H1 (cell line): ENCODE measurements at regions not wholly inside any gene's neighbourhood (a gene's known extent, or its start where the extent isn't known, plus 50 kb on each side); places are given as distances from the start of the nearest gene placed in this dataset.

ENCODE experiments used
- CTCF ChIA-PET: fragments of 300-600 bp; sonication (Branson Sonifier 250); formaldehyde crosslinking; loops from one replicate; lab custom pipeline; 2021; ENCODE audit not compliant: partially characterized antibody; lab: Charles Lee
- POLR2A ChIA-PET: fragments of 300-600 bp; sonication (Branson Sonifier 250); formaldehyde crosslinking; loops from one replicate; lab custom pipeline; 2021; ENCODE audit warnings: inconsistent platforms; ENCODE audit not compliant: partially characterized antibody; lab: Charles Lee
- DNase-seq, 2 experiments: peaks; one replicate each; pipeline versions ENCODE4 v3.0.0 to v3.0.0-alpha.2; 2010 to 2022; ENCODE audit warnings: low spot score in 2 of 2, low read depth in 1 of 2, mixed read lengths in 1 of 2
- FAIRE-seq: peaks from 2 replicates; lab custom pipeline; 2011; peaks lifted over from hg19 to GRCh38; lab: Jason Lieb, UNC
- H2AFZ ChIP-seq: 2 replicates; pipeline ENCODE4 v1.8.1; 2012; ENCODE audit warnings: low read length, inconsistent platforms
- H2AK5ac ChIP-seq: 2 replicates; pipeline ENCODE4 v1.6.1; 2013; ENCODE audit warnings: low read depth, low read length
- H2BK120ac ChIP-seq: replicated peaks from 2 replicates; pipeline ENCODE3; 2013; ENCODE audit warnings: low read depth, low read length, inconsistent platforms
- H2BK12ac ChIP-seq: 2 replicates; pipeline ENCODE4 v1.6.1; 2013; ENCODE audit warnings: low read depth, low read length
- H2BK15ac ChIP-seq: 2 replicates; pipeline ENCODE4 v1.6.1; 2013; ENCODE audit warnings: low read length
- H2BK20ac ChIP-seq: 2 replicates; pipeline ENCODE4 v1.6.1; 2013; ENCODE audit warnings: low read length
- H2BK5ac ChIP-seq: 2 replicates; pipeline ENCODE4 v1.6.1; 2013; ENCODE audit warnings: low read depth, low read length
- H3K14ac ChIP-seq: 2 replicates; pipeline ENCODE4 v1.6.1; 2013; ENCODE audit warnings: inconsistent platforms; ENCODE audit not compliant: insufficient read length
- H3K18ac ChIP-seq: 2 replicates; pipeline ENCODE4 v1.6.1; 2013; ENCODE audit warnings: low read length; ENCODE audit errors: extremely low read depth
- H3K23ac ChIP-seq: 2 replicates; pipeline ENCODE4 v1.6.1; 2013; ENCODE audit warnings: inconsistent platforms; ENCODE audit not compliant: insufficient read length
- H3K23me2 ChIP-seq: 2 replicates; pipeline ENCODE4 v1.6.1; 2013; ENCODE audit warnings: low read depth, low read length
- H3K27ac ChIP-seq: 2 replicates; pipeline ENCODE4 v1.6.1; 2011; ENCODE audit warnings: low read depth, low read length, inconsistent platforms
- H3K27me3 ChIP-seq, 4 experiments: replicated peaks in 1 of 4; 1 replicate in 1 of 4; 2 replicates in 3 of 4; pipeline versions ENCODE4 v1.6.1 to v1.8.1; 2011 to 2013; ENCODE audit warnings: low read length in 3 of 4, mild to moderate bottlenecking in 3 of 4, inconsistent platforms in 2 of 4, mixed read lengths in 2 of 4, moderate library complexity in 1 of 4; ENCODE audit not compliant: control insufficient read depth in 3 of 4, insufficient read depth in 3 of 4; ENCODE audit errors: extremely low read depth in 1 of 4
- H3K36me3 ChIP-seq, 4 experiments: 2 replicates each; pipeline versions ENCODE4 v1.6.1 to v1.8.1; 2011 to 2013; ENCODE audit warnings: mild to moderate bottlenecking in 4 of 4, low read length in 3 of 4, moderate library complexity in 2 of 4, control low read depth in 1 of 4, inconsistent platforms in 1 of 4; ENCODE audit not compliant: insufficient read depth in 4 of 4, control insufficient read depth in 2 of 4
- H3K4ac ChIP-seq: replicated peaks from 2 replicates; pipeline ENCODE3; 2013; ENCODE audit warnings: low read length, low read depth, mixed read lengths, inconsistent platforms; ENCODE audit not compliant: insufficient read length
- H3K4me1 ChIP-seq, 4 experiments: replicated peaks in 1 of 4; 1 replicate in 1 of 4; 2 replicates in 3 of 4; pipeline versions ENCODE4 v1.6.1 to v1.8.1; 2011 to 2013; ENCODE audit warnings: low read length in 3 of 4, inconsistent platforms in 2 of 4, mixed read lengths in 1 of 4; ENCODE audit not compliant: insufficient read depth in 4 of 4, control insufficient read depth in 3 of 4
- H3K4me2 ChIP-seq, 2 experiments: 2 replicates each; pipeline versions ENCODE4 v1.6.1 to v1.8.1; 2011 to 2013; ENCODE audit warnings: low read depth in 2 of 2, low read length in 2 of 2, control low read depth in 1 of 2, inconsistent platforms in 1 of 2, mild to moderate bottlenecking in 1 of 2; ENCODE audit not compliant: insufficient read depth in 1 of 2
- H3K4me3 ChIP-seq, 4 experiments: fragments of 200-600, 300-600 bp in 1 of 4; sonication (generic), shearing (Covaris generic), sonication (Bioruptor Twin) in 1 of 4; 2 replicates each; pipeline versions ENCODE4 v1.5.1 to v1.8.1; 2011 to 2016; ENCODE audit warnings: low read length in 4 of 4, low read depth in 3 of 4, control low read depth in 2 of 4, inconsistent platforms in 2 of 4, mild to moderate bottlenecking in 2 of 4, mixed read lengths in 1 of 4, moderate library complexity in 1 of 4; ENCODE audit not compliant: insufficient read depth in 2 of 4; ENCODE audit errors: extremely low read depth in 1 of 4
- H3K56ac ChIP-seq: replicated peaks from 2 replicates; pipeline ENCODE3; 2013; ENCODE audit warnings: low read depth, mild to moderate bottlenecking, mixed read lengths, low read length, inconsistent platforms; ENCODE audit not compliant: insufficient read length
- H3K79me1 ChIP-seq: 2 replicates; pipeline ENCODE4 v1.6.1; 2013; ENCODE audit warnings: low read depth, low read length, control low read depth
- H3K79me2 ChIP-seq, 2 experiments: 2 replicates each; pipeline versions ENCODE4 v1.6.1 to v1.8.1; 2012 to 2013; ENCODE audit warnings: low read length in 2 of 2, mild to moderate bottlenecking in 2 of 2, inconsistent platforms in 1 of 2; ENCODE audit not compliant: insufficient read depth in 2 of 2, control insufficient read depth in 1 of 2
- H3K9ac ChIP-seq, 4 experiments: replicated peaks in 1 of 4; 1 replicate in 1 of 4; 2 replicates in 3 of 4; pipeline versions ENCODE4 v1.6.1 to v1.8.1; 2011 to 2013; ENCODE audit warnings: low read depth in 3 of 4, low read length in 3 of 4, control low read depth in 2 of 4, mild to moderate bottlenecking in 2 of 4, moderate library complexity in 2 of 4, inconsistent platforms in 1 of 4; ENCODE audit errors: extremely low read depth in 1 of 4
- H3K9me3 ChIP-seq, 2 experiments: 2 replicates each; pipeline versions ENCODE4 v1.6.1 to v1.8.1; 2012 to 2013; ENCODE audit warnings: mild to moderate bottlenecking in 2 of 2, moderate library complexity in 2 of 2, control low read depth in 1 of 2, inconsistent platforms in 1 of 2, low read depth in 1 of 2, low read length in 1 of 2, mixed read lengths in 1 of 2; ENCODE audit not compliant: insufficient read depth in 2 of 2
- H4K20me1 ChIP-seq, 2 experiments: replicated peaks in 1 of 2; 2 replicates each; pipeline versions ENCODE3 to v1.8.1; 2011 to 2013; ENCODE audit warnings: inconsistent platforms in 2 of 2, low read length in 2 of 2, mild to moderate bottlenecking in 1 of 2; ENCODE audit not compliant: insufficient read depth in 2 of 2, control insufficient read depth in 1 of 2
- H4K5ac ChIP-seq: 2 replicates; pipeline ENCODE4 v1.6.1; 2013; ENCODE audit warnings: low read length, low read depth, mixed read lengths, inconsistent platforms; ENCODE audit not compliant: insufficient read length
- H4K8ac ChIP-seq: 2 replicates; pipeline ENCODE4 v1.8.0; 2013; ENCODE audit warnings: mild to moderate bottlenecking, moderate library complexity, low read length, inconsistent platforms; ENCODE audit not compliant: insufficient read depth; ENCODE audit errors: extremely low read depth
- H4K91ac ChIP-seq: replicated peaks from 2 replicates; pipeline ENCODE3; 2013; ENCODE audit warnings: low read length, mixed read lengths, inconsistent platforms; ENCODE audit not compliant: insufficient read length
- BACH1 ChIP-seq: IDR thresholded peaks from 2 replicates; pipeline ENCODE4 v1.6.1; 2012; ENCODE audit warnings: low read length, improper control_type of control experiment
- BRCA1 ChIP-seq: IDR thresholded peaks from 2 replicates; pipeline ENCODE4 v1.6.1; 2012; ENCODE audit warnings: low read depth, low read length, improper control_type of control experiment
- EZH2 ChIP-seq: fragments of 200-600 bp; sonication (generic); IDR thresholded peaks from 2 replicates; pipeline ENCODE4 v1.7.1; 2012; ENCODE audit warnings: low read depth, mild to moderate bottlenecking, moderate library complexity, low read length, inconsistent platforms; ENCODE audit not compliant: severe bottlenecking
- HDAC2 ChIP-seq, 2 experiments: fragments of 300-600 bp in 1 of 2; sonication (generic) in 1 of 2; IDR thresholded peaks; 2 replicates each; pipeline ENCODE4 v1.6.1; 2011 to 2012; ENCODE audit warnings: low read depth in 2 of 2, low read length in 2 of 2, mild to moderate bottlenecking in 2 of 2, moderate library complexity in 2 of 2, borderline replicate concordance in 1 of 2, inconsistent platforms in 1 of 2
- HDAC6 ChIP-seq: IDR thresholded peaks from one replicate; pipeline ENCODE4 v1.7.1; 2012; ENCODE audit warnings: low read depth, mild to moderate bottlenecking, inconsistent platforms, low read length, moderate library complexity
- JUN ChIP-seq: IDR thresholded peaks from 2 replicates; pipeline ENCODE4 v1.6.1; 2011; ENCODE audit warnings: low read depth, mild to moderate bottlenecking, improper control_type of control experiment, low read length
- KDM4A ChIP-seq: IDR thresholded peaks from one replicate; pipeline ENCODE4 v1.7.1; 2012; ENCODE audit warnings: low read depth, mild to moderate bottlenecking, moderate library complexity, low read length, inconsistent platforms; ENCODE audit not compliant: severe bottlenecking
- NRF1 ChIP-seq: IDR thresholded peaks from 2 replicates; pipeline ENCODE4 v1.6.1; 2011; ENCODE audit warnings: mild to moderate bottlenecking, low read depth, low read length, improper control_type of control experiment
- PHF8 ChIP-seq: fragments of 200-600 bp; sonication (generic); conservative IDR thresholded peaks from 2 replicates; pipeline ENCODE4 v1.7.1; 2012; ENCODE audit warnings: low read depth, mild to moderate bottlenecking, inconsistent platforms, low read length, moderate library complexity
- SRF ChIP-seq: IDR thresholded peaks from 2 replicates; pipeline ENCODE4 v1.6.1; 2011; ENCODE audit warnings: mild to moderate bottlenecking, low read depth, low read length, moderate library complexity
- SUZ12 ChIP-seq: fragments of 200-600 bp; sonication (generic); IDR thresholded peaks from 2 replicates; pipeline ENCODE4 v1.6.1; 2012; ENCODE audit warnings: mild to moderate bottlenecking, inconsistent platforms, low read length, moderate library complexity, mixed read lengths
- TAF7 ChIP-seq: optimal IDR thresholded peaks from 2 replicates; pipeline ENCODE3; 2011; ENCODE audit warnings: low read depth, mild to moderate bottlenecking, inconsistent platforms, low read length, moderate library complexity, borderline replicate concordance
- TBP ChIP-seq: IDR thresholded peaks from 2 replicates; pipeline ENCODE4 v1.6.1; 2011; ENCODE audit warnings: low read depth, low read length, improper control_type of control experiment
- WGBS, 2 experiments: shearing (Covaris generic) in 1 of 2; methylation state at CpG; one replicate each; pipeline versions ENCODE4 v1.1.6 to v1.1.7; 2013 to 2015; ENCODE audit warnings: low lambda C conversion rate in 2 of 2, mixed read lengths in 2 of 2, inconsistent platforms in 1 of 2, low coverage in 1 of 2, missing lambda C conversion rate in 1 of 2; ENCODE audit not compliant: insufficient replicate concordance in 2 of 2, insufficient coverage in 1 of 2, insufficient read length in 1 of 2; ENCODE audit errors: extremely low coverage in 1 of 2, missing lambda C conversion rate in 1 of 2; 5-methylcytosine and 5-hydroxymethylcytosine counted together

DNA sequence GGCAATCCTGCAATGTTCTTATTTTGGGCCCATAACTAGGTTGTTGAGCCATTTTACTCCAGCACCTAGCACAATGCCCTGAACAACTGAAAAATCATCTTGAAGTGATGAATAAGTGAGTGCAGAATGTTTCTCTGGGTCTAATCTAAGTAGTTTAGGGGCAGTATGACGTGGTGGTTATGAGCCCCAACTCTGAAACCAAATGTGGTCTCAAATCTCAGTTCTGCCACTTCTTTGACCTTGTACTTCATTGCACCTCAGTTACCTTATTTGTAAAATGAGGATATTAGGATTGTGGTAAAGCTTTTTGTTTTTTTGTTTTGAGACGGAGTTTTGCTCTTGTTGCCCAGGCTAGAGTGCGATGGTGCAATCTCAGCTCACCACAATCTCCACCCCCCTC is 80.9 kb upstream of the SNX2 start:
- no peak for DNase-seq
- Histone ChIP-seq H2BK5ac (no peak overlapping the region), H4K8ac (no peak overlapping the region), H3K4ac (no peak overlapping the region), H2AK5ac (no peak overlapping the region), H3K79me1 (no peaks in the 10 kb centered on the region), H4K5ac (no peak overlapping the region), H2BK15ac (no peak overlapping the region), H3K18ac (no peak overlapping the region), H2BK120ac (no peak overlapping the region), H3K4me2 (no peak overlapping the region), H3K9ac (no peak overlapping the region), H3K9me3 (no peaks in the 10 kb centered on the region), H2BK12ac (no peak overlapping the region), H3K23ac (no peak overlapping the region), H3K4me3 (no peak overlapping the region), H2AFZ (no peak overlapping the region), H3K79me2 (no peaks in the 10 kb centered on the region), H3K27me3 (no peaks in the 10 kb centered on the region), H3K27ac (no peak overlapping the region), H3K56ac (no peak overlapping the region), H2BK20ac (no peak overlapping the region), H4K91ac (no peak overlapping the region), H3K23me2 (no peaks in the 10 kb centered on the region), H3K36me3 (no peaks in the 10 kb centered on the region), H4K20me1 (no peaks in the 10 kb centered on the region), H3K14ac (no peak overlapping the region), H3K4me1 (no peaks in the 10 kb centered on the region)
- ChIA-PET CTCF (interaction anchor here (0.6 to 3.5 kb wide), 3 partner anchors 11 to 104 kb away, joined by 3 to 24 read pairs (median 3); no protein-coding TSS in a partner anchor), POLR2A (no interaction called here)
- WGBS, 2 experiments = 66% methylated on average over 3 of the region's 3 CpGs; no CpG with 5 or more reads in 1 of the 2 experiments
- FAIRE-seq = no peak
- TF ChIP-seq HDAC6 (no peak), TBP (no peak), PHF8 (no peak), SUZ12 (no peak), TAF7 (no peak), NRF1 (no peak), SRF (no peak), BACH1 (no peak), EZH2 (no peak), BRCA1 (no peak), KDM4A (no peak), HDAC2 (IDR thresholded peaks at IDR 0.05; ENCODE audit: borderline replicate concordance in 1 of 2, low read depth in 2 of 2, low read length in 2 of 2) (no peak), JUN (no peak)
